Fibroblast of gingiva (primary cell): ENCODE measurements at regions not wholly inside any gene's neighbourhood (a gene's known extent, or its start where the extent isn't known, plus 50 kb on each side); places are given as distances from the start of the nearest gene placed in this dataset.
A peak's percentile ranks its signal among the peaks of the same experiment; 100 is the strongest.
"Not testable (repeated sequence)": the region's sequence is repeated elsewhere in the genome, so short reads cannot be mapped to it uniquely, and the experiment has no call there.

Experiments
- DNase-seq: peaks from one replicate; pipeline ENCODE4 v3.0.0-alpha.2; 2011; ENCODE audit warnings: low read depth

GRCh38 chr22:33221568-33221967 lies 163.4 kb upstream of the SYN3 start:
- peak; percentile 31 for DNase-seq

GRCh38 chr22:33220476-33221080 lies 162.4 kb upstream of the SYN3 start:
- peak; percentile 47 for DNase-seq

GRCh38 chr22:33219648-33220384 lies 161.6 kb upstream of the SYN3 start:
- no peak for DNase-seq

- no peak for DNase-seq
Observed at GRCh38 chr22:33213383-33214075, 155.3 kb upstream of the SYN3 start.

- DNase-seq, result peak; percentile 21
Observed at GRCh38 chr22:33209930-33210784, 152.0 kb upstream of the SYN3 start.

- DNase-seq, result no peak
Observed at GRCh38 chr22:33204408-33204807, 146.2 kb upstream of the SYN3 start.

- no peak for DNase-seq
Observed at GRCh38 chr22:33202455-33202854, 144.3 kb upstream of the SYN3 start.

- DNase-seq, result no peak
Observed at GRCh38 chr22:33194529-33195077, 136.4 kb upstream of the SYN3 start.

GRCh38 chr22:33192156-33192555 lies 134.0 kb upstream of the SYN3 start:
- DNase-seq, result no peak

- no peak for DNase-seq
Observed at GRCh38 chr22:33188326-33188725, 130.1 kb upstream of the SYN3 start.

- DNase-seq, result no peak
Observed at GRCh38 chr22:33186816-33187215, 128.6 kb upstream of the SYN3 start.

GRCh38 chr22:33180356-33180755 lies 122.2 kb upstream of the SYN3 start:
- DNase-seq, result peak; percentile 42

GRCh38 chr22:33167998-33168790 lies 110.0 kb upstream of the SYN3 start:
- no peak for DNase-seq

- no peak for DNase-seq
Observed at GRCh38 chr22:33166206-33166605, 108.0 kb upstream of the SYN3 start.

- DNase-seq, result no peak
Observed at GRCh38 chr22:33163815-33164214, 105.6 kb upstream of the SYN3 start.

GRCh38 chr22:33162196-33162595 lies 104.0 kb upstream of the SYN3 start:
- DNase-seq, result no peak

GRCh38 chr22:33160525-33160924 lies 102.3 kb upstream of the SYN3 start:
- no peak for DNase-seq

- DNase-seq, result not testable (repeated sequence)
Observed at GRCh38 chr22:33154967-33155366, 96.8 kb upstream of the SYN3 start.

- no peak for DNase-seq
Observed at GRCh38 chr22:33149611-33150010, 91.4 kb upstream of the SYN3 start.

- DNase-seq, result no peak
Observed at GRCh38 chr22:33144721-33145120, 86.5 kb upstream of the SYN3 start.
